Heart left ventricle (tissue), 13 donors: ENCODE measurements at regions not wholly inside any gene's neighbourhood (a gene's known extent, or its start where the extent isn't known, plus 50 kb on each side); places are given as distances from the start of the nearest gene placed in this dataset.

Experiments
- CTCF ChIP-seq, 12 donors: fragments of 200-600 bp; sonication (generic) in 4 of 12; IDR thresholded peaks; one replicate each; pipeline versions ENCODE4 v1.5.0 to v1.8.0; 2018 to 2022; ENCODE audit warnings: antibody characterized with exemption in 12 of 12, mild to moderate bottlenecking in 5 of 12
- POLR2A ChIP-seq, 2 donors: fragments of 450-650 bp; IDR thresholded peaks; one replicate each; pipeline ENCODE4 v1.6.1; 2017; ENCODE audit warnings: antibody characterized with exemption in 2 of 2, mild to moderate bottlenecking in 2 of 2, moderate library complexity in 2 of 2
- donor health status: ischemic (EF 13 %, LVEDD 7.1; RV severe dilation, severe dysfunction).
- donor health status: DM: no; HTN: yes; CAD: no.
- donor health status: DM: no; HTN: no; CAD: no.
- donor health status: ischemic (EF 25% LVEDD 6.9; RV normal size, moderate dysfunction).
- donor health status: ischemic (EF 25% LVEDD 5.7; RV mildly dilated, moderate dysfunction).
- donor health status: ischemic (EF 35%, LVEDD 5.7; RV mildly dilated, moderate dysfunction).
- donor health status: nonischemic (EF 11% LVEDD 7.7; RV severe dilation, severe dysfunction).
- donor health status: DM: yes; HTN: yes; CAD: no.
- donor health status: PGD.
- donor health status: ischemic (EF 29% LVEDD 5.4; RV normal size, mild dysfunction).
- donor health status: nonischemic (EF 23%, LVEDD 6.1; RV moderate dilation, normal function).

- no peak for TF ChIP-seq POLR2A (IDR thresholded peaks at IDR 0.05)
- no peak for TF ChIP-seq CTCF (IDR thresholded peaks at IDR 0.05)
These were observed 139.0 kb upstream of the LRIG3 start for GRCh38 chr12:59059088-59059935.
